Nephron (organoid): ENCODE measurements at regions not wholly inside any gene's neighbourhood (a gene's known extent, or its start where the extent isn't known, plus 50 kb on each side); places are given as distances from the start of the nearest gene placed in this dataset.

Experiments used
- H3K27ac Mint-ChIP-seq, 3 experiments: 2 replicates each; pipeline ENCODE4 v1.8.0; 2020; ENCODE audit warnings: mixed read lengths in 3 of 3, mild to moderate bottlenecking in 2 of 3, moderate library complexity in 1 of 3
- H3K27me3 Mint-ChIP-seq: 2 replicates; pipeline ENCODE4 v1.8.0; 2021; ENCODE audit warnings: low read depth, mild to moderate bottlenecking, moderate library complexity, mixed read lengths
- H3K36me3 Mint-ChIP-seq: 2 replicates; pipeline ENCODE4 v1.8.0; 2020; ENCODE audit warnings: low read depth, mixed read lengths
- H3K4me1 Mint-ChIP-seq: 2 replicates; pipeline ENCODE4 v1.8.0; 2020; ENCODE audit warnings: mixed read lengths
- H3K4me3 Mint-ChIP-seq, 3 experiments: 2 replicates each; pipeline ENCODE4 v1.8.0; 2020; ENCODE audit warnings: mild to moderate bottlenecking in 3 of 3, mixed read lengths in 3 of 3, moderate library complexity in 2 of 3
- H3K9me3 Mint-ChIP-seq: 2 replicates; pipeline ENCODE4 v1.8.0; 2020; ENCODE audit warnings: mixed read lengths
- TF ChIP-seq, protein P1 (sequence below), 3 experiments: fragments of 200-600 bp; sonication (generic); IDR thresholded peaks; one replicate each; pipeline ENCODE4 v1.5.0; 2021; ENCODE audit warnings: antibody characterized with exemption in 3 of 3; ENCODE audit not compliant: unreplicated experiment in 3 of 3

DNA sequence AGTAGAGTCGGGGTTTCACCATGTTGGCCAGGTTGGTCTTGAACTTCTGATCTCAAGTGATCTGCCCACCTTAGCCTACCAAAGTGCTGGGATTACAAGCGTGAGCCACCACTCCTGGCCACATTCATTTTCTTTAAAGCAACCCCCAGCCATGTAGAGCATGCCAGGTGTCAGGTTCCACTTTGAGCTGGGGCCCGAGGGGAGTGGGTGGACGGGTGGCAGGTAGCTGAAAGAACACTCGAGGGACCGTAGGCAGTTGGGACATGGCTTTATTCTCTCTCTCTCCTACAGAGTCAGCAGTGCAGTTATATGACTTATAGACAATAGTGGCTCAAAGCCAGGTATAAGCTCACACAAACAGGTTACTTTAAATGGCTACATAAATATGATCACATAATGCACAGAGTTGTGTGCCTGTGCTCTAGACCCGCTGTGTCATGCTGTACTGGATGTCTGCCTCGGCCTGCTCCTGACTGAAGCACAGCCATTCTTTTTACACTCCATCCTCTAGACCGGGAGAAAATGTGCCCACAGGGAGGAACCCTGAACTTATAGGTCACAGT is 60.5 kb upstream of the FAM120A start:
- no peak overlapping the region for H3K4me3 Mint-ChIP-seq

GRCh38 chr9:93391898-93392297 is 59.6 kb upstream of the FAM120A start:
- Mint-ChIP-seq H3K4me1 (no peaks in the 10 kb centered on the region), H3K36me3 (no peaks in the 10 kb centered on the region), H3K27ac (no peak overlapping the region), H3K4me3 (no peak overlapping the region), H3K9me3 (no peaks in the 10 kb centered on the region), H3K27me3 (peaks cover 5% of the 10 kb centered on the region)
- TF ChIP-seq, protein P1, sequence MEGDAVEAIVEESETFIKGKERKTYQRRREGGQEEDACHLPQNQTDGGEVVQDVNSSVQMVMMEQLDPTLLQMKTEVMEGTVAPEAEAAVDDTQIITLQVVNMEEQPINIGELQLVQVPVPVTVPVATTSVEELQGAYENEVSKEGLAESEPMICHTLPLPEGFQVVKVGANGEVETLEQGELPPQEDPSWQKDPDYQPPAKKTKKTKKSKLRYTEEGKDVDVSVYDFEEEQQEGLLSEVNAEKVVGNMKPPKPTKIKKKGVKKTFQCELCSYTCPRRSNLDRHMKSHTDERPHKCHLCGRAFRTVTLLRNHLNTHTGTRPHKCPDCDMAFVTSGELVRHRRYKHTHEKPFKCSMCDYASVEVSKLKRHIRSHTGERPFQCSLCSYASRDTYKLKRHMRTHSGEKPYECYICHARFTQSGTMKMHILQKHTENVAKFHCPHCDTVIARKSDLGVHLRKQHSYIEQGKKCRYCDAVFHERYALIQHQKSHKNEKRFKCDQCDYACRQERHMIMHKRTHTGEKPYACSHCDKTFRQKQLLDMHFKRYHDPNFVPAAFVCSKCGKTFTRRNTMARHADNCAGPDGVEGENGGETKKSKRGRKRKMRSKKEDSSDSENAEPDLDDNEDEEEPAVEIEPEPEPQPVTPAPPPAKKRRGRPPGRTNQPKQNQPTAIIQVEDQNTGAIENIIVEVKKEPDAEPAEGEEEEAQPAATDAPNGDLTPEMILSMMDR (IDR thresholded peaks at IDR 0.05; ENCODE audit: unreplicated experiment in 3 of 3), result no peak

More for the DNA sequence above, 60.5 kb upstream of the FAM120A start:
- Mint-ChIP-seq H3K9me3 (no peaks in the 10 kb centered on the region), H3K4me1 (no peaks in the 10 kb centered on the region), H3K27me3 (peaks cover 5% of the 10 kb centered on the region), H3K36me3 (no peaks in the 10 kb centered on the region), H3K27ac (no peak overlapping the region)
- TF ChIP-seq, protein P1 (IDR thresholded peaks at IDR 0.05; ENCODE audit: unreplicated experiment in 3 of 3), result no peak

DNA sequence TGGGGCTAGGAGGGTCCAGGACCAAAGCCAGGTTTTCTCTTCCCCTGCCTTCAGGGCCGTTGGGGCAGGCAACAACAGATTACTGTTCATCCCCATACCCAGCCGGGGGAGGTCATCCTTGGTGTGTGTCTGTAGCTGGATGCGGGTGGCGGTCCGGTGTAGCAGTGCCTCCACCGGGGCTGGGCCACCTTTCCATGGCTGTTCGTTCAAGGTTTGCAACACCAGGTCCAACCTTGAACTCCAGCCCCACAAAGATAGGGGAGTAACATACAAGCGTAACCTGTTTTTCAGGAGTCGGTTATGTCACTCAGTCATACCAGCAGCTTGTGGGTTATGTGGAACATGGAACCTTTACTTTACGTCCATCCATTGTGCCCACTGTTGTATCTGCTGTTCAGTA is 58.5 kb upstream of the FAM120A start:
- TF ChIP-seq, protein P1 (IDR thresholded peaks at IDR 0.05; ENCODE audit: unreplicated experiment in 3 of 3), result no peak
- no peak overlapping the region for H3K27ac Mint-ChIP-seq
- no peaks in the 10 kb centered on the region for H3K27me3 Mint-ChIP-seq
- H3K4me1 Mint-ChIP-seq, result no peaks in the 10 kb centered on the region
- no peak overlapping the region for H3K4me3 Mint-ChIP-seq
- no peaks in the 10 kb centered on the region for H3K36me3 Mint-ChIP-seq
- H3K9me3 Mint-ChIP-seq, result no peaks in the 10 kb centered on the region
